Panc1 (cell line): ENCODE measurements at regions not wholly inside any gene's neighbourhood (a gene's known extent, or its start where the extent isn't known, plus 50 kb on each side); places are given as distances from the start of the nearest gene placed in this dataset.

Experiments
- CTCF ChIP-seq: fragments of 450-650 bp; IDR thresholded peaks from 2 replicates; pipeline ENCODE4 v1.5.1; 2017; ENCODE audit warnings: mild to moderate bottlenecking
- POLR2AphosphoS5 ChIP-seq: IDR thresholded peaks from 2 replicates; pipeline ENCODE4 v1.6.1; 2012; ENCODE audit warnings: mild to moderate bottlenecking, low read depth, low read length, moderate library complexity

DNA sequence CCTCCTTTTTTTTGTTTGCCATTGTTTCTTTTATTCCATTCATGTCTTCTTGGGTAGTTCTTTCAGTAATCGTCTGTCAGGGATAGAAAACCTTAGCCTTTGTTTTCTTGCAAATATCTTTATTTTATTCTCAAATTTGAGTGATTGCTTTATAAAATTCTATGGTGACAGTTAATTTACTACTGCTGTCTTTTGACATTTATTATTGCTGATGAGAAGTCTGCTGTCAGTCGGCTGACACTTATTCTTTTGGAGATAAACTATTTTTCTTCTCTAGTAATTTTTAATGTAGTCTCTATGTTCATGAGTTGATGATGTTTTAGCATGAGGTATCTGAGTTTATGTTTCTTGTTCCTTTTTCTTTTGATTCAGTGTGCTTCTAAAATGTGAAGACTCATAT, 983.8 kb downstream of the TTLL7 start:
- TF ChIP-seq CTCF (no peak), POLR2AphosphoS5 (no peak)
